ENCODE measurements at regions not wholly inside any gene's neighbourhood (a gene's known extent, or its start where the extent isn't known, plus 50 kb on each side); places are given as distances from the start of the nearest gene placed in this dataset.

DNA sequence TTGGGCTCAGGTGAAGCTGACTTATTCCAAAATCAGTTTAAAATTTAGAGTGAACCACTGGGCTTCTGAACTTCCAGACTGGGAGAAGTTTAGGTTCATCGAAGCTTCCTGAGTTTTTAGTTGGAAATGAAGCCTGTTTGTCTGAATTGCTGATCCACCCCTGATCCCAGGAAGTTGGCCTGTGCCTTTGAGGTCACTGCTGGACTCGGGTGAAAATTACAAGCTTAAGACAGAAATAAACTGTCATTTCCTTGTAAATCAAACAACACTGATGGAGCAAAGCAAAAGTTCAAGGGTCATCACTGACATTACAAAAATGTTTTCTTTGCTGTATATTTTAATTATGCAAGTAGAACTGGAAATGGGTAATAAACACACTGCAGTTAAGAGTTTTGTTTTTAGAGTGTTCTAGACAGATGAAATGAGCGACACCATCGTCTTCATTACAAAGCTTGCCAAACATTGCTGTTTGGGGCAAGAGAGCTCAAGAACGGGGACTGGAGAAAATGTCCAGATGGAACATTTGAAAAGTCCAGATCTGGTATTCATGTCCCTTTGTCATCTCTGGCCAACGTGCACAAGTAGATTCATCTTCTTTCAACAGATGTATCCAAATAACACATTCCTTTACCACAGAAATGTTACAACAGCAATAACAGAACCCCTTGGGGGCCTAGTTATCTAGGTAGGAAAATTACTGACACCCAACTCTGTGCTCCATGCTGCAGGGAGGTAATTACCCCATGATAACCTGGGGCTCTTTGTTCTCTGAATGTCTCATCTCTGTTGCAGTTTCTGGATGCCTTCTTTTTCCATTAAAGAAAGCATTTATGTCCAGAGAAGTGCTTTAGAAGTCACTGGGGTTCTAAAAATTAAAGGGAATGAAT lies 142.4 kb upstream of the ERCC6L2 start:
- H3K4me1 ChIP-seq = no peaks in the 10 kb centered on the region
- H3K27me3 ChIP-seq = peaks cover 0 to 3% of the 10 kb centered on the region in 2 donors
- no peak for DNase-seq
- TF ChIP-seq CTCF (IDR thresholded peaks at IDR 0.05) = no peak
- H3K4me3 ChIP-seq = no peak overlapping the region
- H3K36me3 ChIP-seq = no peaks in the 10 kb centered on the region
- intact Hi-C loops (cut with DNase I; ENCODE audit: low total_unique reads) = no loop called here
- no peak overlapping the region for H3K27ac ChIP-seq
- no peaks in the 10 kb centered on the region for H3K9me3 ChIP-seq

DNA sequence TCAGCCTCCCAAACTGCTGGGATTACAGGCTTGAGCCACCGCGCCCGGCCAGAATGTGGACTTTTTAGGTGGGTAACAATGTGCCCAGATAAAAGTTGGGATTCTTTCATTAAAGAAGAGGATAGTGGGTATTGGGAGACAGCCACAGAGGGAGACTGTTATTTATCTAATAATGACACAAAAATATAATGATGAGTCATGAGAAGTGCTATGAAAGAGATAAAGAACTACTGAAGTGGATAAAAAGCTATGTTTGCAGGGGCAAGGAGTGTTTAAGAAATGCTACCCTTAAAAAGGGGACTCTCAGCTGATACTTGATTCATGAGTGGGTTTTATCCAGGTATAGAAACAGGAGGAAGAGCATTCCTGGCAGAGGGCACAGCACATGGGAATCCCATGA lies 143.6 kb upstream of the ERCC6L2 start:
- Histone ChIP-seq H3K36me3 (no peaks in the 10 kb centered on the region), H3K4me3 (no peak overlapping the region), H3K9me3 (no peaks in the 10 kb centered on the region), H3K4me1 (peaks cover 0 to 3% (median 0%) of the 10 kb centered on the region in 4 donors), H3K27ac (no peak overlapping the region), H3K27me3 (no peaks in the 10 kb centered on the region)
- no peak for TF ChIP-seq CTCF (IDR thresholded peaks at IDR 0.05)
- no peak for DNase-seq
- intact Hi-C loops (cut with DNase I; ENCODE audit: low total_unique reads) = no loop called here

GRCh38 chr9:95729669-95730368 lies 145.7 kb upstream of the ERCC6L2 start:
- H3K4me1 ChIP-seq = peaks cover 0 to 4% (median 0%) of the 10 kb centered on the region in 4 donors
- no peaks in the 10 kb centered on the region for H3K36me3 ChIP-seq
- no peaks in the 10 kb centered on the region for H3K27me3 ChIP-seq
- no peak for DNase-seq
- no peak for TF ChIP-seq CTCF (IDR thresholded peaks at IDR 0.05)
- intact Hi-C loops (cut with DNase I; ENCODE audit: low total_unique reads) = loop anchor here (5.0 to 10.0 kb wide), 3 partner anchors 295 to 487 kb away; no protein-coding TSS in a partner anchor
- no peak overlapping the region for H3K4me3 ChIP-seq
- no peaks in the 10 kb centered on the region for H3K9me3 ChIP-seq
- no peak overlapping the region for H3K27ac ChIP-seq

DNA sequence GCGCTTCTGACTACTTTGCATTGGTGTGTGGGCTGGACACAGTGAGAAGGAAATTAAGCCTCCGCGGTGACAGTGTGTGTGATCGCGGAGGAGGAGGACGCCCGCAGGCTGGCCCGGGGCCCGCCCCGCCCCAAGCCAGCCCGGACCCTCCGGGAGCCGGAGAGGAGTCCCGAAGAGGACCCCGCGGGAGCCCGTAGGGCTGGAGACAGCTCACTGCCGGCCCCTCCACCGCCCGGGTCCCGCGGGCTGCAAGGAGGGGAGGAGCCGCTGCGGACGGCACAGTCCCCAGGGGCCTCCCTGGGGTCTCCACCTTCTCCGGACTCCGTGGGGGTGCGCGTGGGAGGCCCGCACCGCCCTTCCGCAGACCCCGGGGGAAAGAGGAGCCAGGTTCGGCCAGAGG lies 146.4 kb upstream of the ERCC6L2 start:
- no peak for DNase-seq
- Histone ChIP-seq H3K27me3 (no peaks in the 10 kb centered on the region), H3K4me1 (peaks cover 0 to 4% (median 0%) of the 10 kb centered on the region in 4 donors), H3K9me3 (no peaks in the 10 kb centered on the region), H3K4me3 (no peak overlapping the region), H3K27ac (no peak overlapping the region), H3K36me3 (no peaks in the 10 kb centered on the region)
- no peak for TF ChIP-seq CTCF (IDR thresholded peaks at IDR 0.05)
- intact Hi-C loops (cut with DNase I; ENCODE audit: low total_unique reads) = loop anchor here (5.0 to 10.0 kb wide), 3 partner anchors 296 to 488 kb away; no protein-coding TSS in a partner anchor

- no peak for TF ChIP-seq CTCF (IDR thresholded peaks at IDR 0.05)
- no peak overlapping the region for H3K27ac ChIP-seq
- no peaks in the 10 kb centered on the region for H3K9me3 ChIP-seq
- H3K36me3 ChIP-seq = no peaks in the 10 kb centered on the region
- H3K4me3 ChIP-seq = no peak overlapping the region
- H3K4me1 ChIP-seq = peaks cover 0 to 4% (median 0%) of the 10 kb centered on the region in 4 donors
- no peaks in the 10 kb centered on the region for H3K27me3 ChIP-seq
- no peak for DNase-seq
- intact Hi-C loops (cut with DNase I; ENCODE audit: low total_unique reads) = loop anchor here (5.0 to 10.0 kb wide), 3 partner anchors 297 to 489 kb away; no protein-coding TSS in a partner anchor
Measured at GRCh38 chr9:95727947-95728520, 147.5 kb upstream of the ERCC6L2 start.

Measured in tibial artery (tissue), 4 donors.